GM23248 (cell line): ENCODE measurements at regions not wholly inside any gene's neighbourhood (a gene's known extent, or its start where the extent isn't known, plus 50 kb on each side); places are given as distances from the start of the nearest gene placed in this dataset.

Experiments used
- EZH2 ChIP-seq: fragments of 200-600 bp; sonication (generic); IDR thresholded peaks from 2 replicates; pipeline ENCODE4 v1.6.1; 2018; ENCODE audit warnings: antibody characterized with exemption, mild to moderate bottlenecking; ENCODE audit not compliant: insufficient read depth, poor library complexity, severe bottlenecking
- EZH2phosphoT487 ChIP-seq: fragments of 200-600 bp; sonication (generic); IDR thresholded peaks from 2 replicates; pipeline ENCODE4 v1.6.1; 2018; ENCODE audit warnings: antibody characterized with exemption, moderate library complexity, mild to moderate bottlenecking, low read depth; ENCODE audit not compliant: insufficient read depth

- no peak for TF ChIP-seq EZH2phosphoT487
- TF ChIP-seq EZH2, result no peak
These were observed 135.7 kb downstream of the DNAJB6 start for GRCh38 chr7:157472311-157473050.
